ENCODE measurements at regions not wholly inside any gene's neighbourhood (a gene's known extent, or its start where the extent isn't known, plus 50 kb on each side); places are given as distances from the start of the nearest gene placed in this dataset.
"Not testable (repeated sequence)": the region's sequence is repeated elsewhere in the genome, so short reads cannot be mapped to it uniquely, and the experiment has no call there.

GRCh38 chr6:120273411-120273810, 923.9 kb upstream of the MAN1A1 start:
- Histone ChIP-seq H3K9ac (ENCODE audit: low read depth, low read length) (no peak overlapping the region), H3K4me3 (ENCODE audit: low read length) (no peak overlapping the region), H3K9me3 (ENCODE audit: insufficient read depth, low read depth, low read length) (no peaks in the 10 kb centered on the region), H3K4me1 (ENCODE audit: insufficient read depth, low read length) (no peaks in the 10 kb centered on the region), H3K27ac (ENCODE audit: low read length) (no peak overlapping the region), H3K27me3 (ENCODE audit: insufficient read depth, low read length) (no peaks in the 10 kb centered on the region), H3K36me3 (ENCODE audit: insufficient read depth, low read depth, low read length) (no peaks in the 10 kb centered on the region)

- H3K4me1 ChIP-seq (ENCODE audit: insufficient read depth, low read length) = no peaks in the 10 kb centered on the region
- H3K27ac ChIP-seq (ENCODE audit: low read length) = no peak overlapping the region
- no peak overlapping the region for H3K9ac ChIP-seq (ENCODE audit: low read depth, low read length)
- H3K4me3 ChIP-seq (ENCODE audit: low read length) = no peak overlapping the region
- H3K9me3 ChIP-seq (ENCODE audit: insufficient read depth, low read depth, low read length) = no peaks in the 10 kb centered on the region
- no peaks in the 10 kb centered on the region for H3K27me3 ChIP-seq (ENCODE audit: insufficient read depth, low read length)
- no peaks in the 10 kb centered on the region for H3K36me3 ChIP-seq (ENCODE audit: insufficient read depth, low read depth, low read length)
These were observed 922.5 kb upstream of the MAN1A1 start for GRCh38 chr6:120272038-120272437.

GRCh38 chr6:120268256-120268655, 918.7 kb upstream of the MAN1A1 start:
- not testable (repeated sequence) for H3K9me3 ChIP-seq (ENCODE audit: insufficient read depth, low read depth, low read length); H3K9ac ChIP-seq (ENCODE audit: low read depth, low read length); H3K27ac ChIP-seq (ENCODE audit: low read length); H3K36me3 ChIP-seq (ENCODE audit: insufficient read depth, low read depth, low read length); H3K4me1 ChIP-seq (ENCODE audit: insufficient read depth, low read length); H3K4me3 ChIP-seq (ENCODE audit: low read length); H3K27me3 ChIP-seq (ENCODE audit: insufficient read depth, low read length)

- H3K4me3 ChIP-seq (ENCODE audit: low read length) = no peak overlapping the region
- H3K36me3 ChIP-seq (ENCODE audit: insufficient read depth, low read depth, low read length) = no peaks in the 10 kb centered on the region
- no peak overlapping the region for H3K27ac ChIP-seq (ENCODE audit: low read length)
- no peaks in the 10 kb centered on the region for H3K27me3 ChIP-seq (ENCODE audit: insufficient read depth, low read length)
- H3K4me1 ChIP-seq (ENCODE audit: insufficient read depth, low read length) = no peaks in the 10 kb centered on the region
- H3K9me3 ChIP-seq (ENCODE audit: insufficient read depth, low read depth, low read length) = no peaks in the 10 kb centered on the region
- no peak overlapping the region for H3K9ac ChIP-seq (ENCODE audit: low read depth, low read length)
These were observed 912.8 kb upstream of the MAN1A1 start for GRCh38 chr6:120262354-120262753.

GRCh38 chr6:120260636-120261035, 911.1 kb upstream of the MAN1A1 start:
- Histone ChIP-seq H3K27ac (ENCODE audit: low read length) (no peak overlapping the region), H3K9ac (ENCODE audit: low read depth, low read length) (no peak overlapping the region), H3K36me3 (ENCODE audit: insufficient read depth, low read depth, low read length) (no peaks in the 10 kb centered on the region), H3K4me3 (ENCODE audit: low read length) (no peak overlapping the region), H3K4me1 (ENCODE audit: insufficient read depth, low read length) (no peaks in the 10 kb centered on the region), H3K27me3 (ENCODE audit: insufficient read depth, low read length) (no peaks in the 10 kb centered on the region), H3K9me3 (ENCODE audit: insufficient read depth, low read depth, low read length) (no peaks in the 10 kb centered on the region)

GRCh38 chr6:120254651-120255050, 905.1 kb upstream of the MAN1A1 start:
- no peak overlapping the region for H3K9ac ChIP-seq (ENCODE audit: low read depth, low read length)

GRCh38 chr6:120248451-120248850, 898.9 kb upstream of the MAN1A1 start:
- H3K4me3 ChIP-seq (ENCODE audit: low read length) = no peak overlapping the region
- H3K9me3 ChIP-seq (ENCODE audit: insufficient read depth, low read depth, low read length) = no peaks in the 10 kb centered on the region
- H3K27me3 ChIP-seq (ENCODE audit: insufficient read depth, low read length) = no peaks in the 10 kb centered on the region
- no peaks in the 10 kb centered on the region for H3K36me3 ChIP-seq (ENCODE audit: insufficient read depth, low read depth, low read length)
- H3K4me1 ChIP-seq (ENCODE audit: insufficient read depth, low read length) = no peaks in the 10 kb centered on the region
- H3K27ac ChIP-seq (ENCODE audit: low read length) = no peak overlapping the region
- no peak overlapping the region for H3K9ac ChIP-seq (ENCODE audit: low read depth, low read length)

More at GRCh38 chr6:120254651-120255050, 905.1 kb upstream of the MAN1A1 start:
- H3K9me3 ChIP-seq (ENCODE audit: insufficient read depth, low read depth, low read length) = no peaks in the 10 kb centered on the region
- H3K4me1 ChIP-seq (ENCODE audit: insufficient read depth, low read length) = no peaks in the 10 kb centered on the region
- no peak overlapping the region for H3K4me3 ChIP-seq (ENCODE audit: low read length)
- H3K27ac ChIP-seq (ENCODE audit: low read length) = no peak overlapping the region
- H3K27me3 ChIP-seq (ENCODE audit: insufficient read depth, low read length) = no peaks in the 10 kb centered on the region
- H3K36me3 ChIP-seq (ENCODE audit: insufficient read depth, low read depth, low read length) = no peaks in the 10 kb centered on the region

- H3K27ac ChIP-seq (ENCODE audit: low read length) = no peak overlapping the region
- H3K36me3 ChIP-seq (ENCODE audit: insufficient read depth, low read depth, low read length) = no peaks in the 10 kb centered on the region
- no peaks in the 10 kb centered on the region for H3K27me3 ChIP-seq (ENCODE audit: insufficient read depth, low read length)
- no peak overlapping the region for H3K9ac ChIP-seq (ENCODE audit: low read depth, low read length)
- no peaks in the 10 kb centered on the region for H3K9me3 ChIP-seq (ENCODE audit: insufficient read depth, low read depth, low read length)
- H3K4me1 ChIP-seq (ENCODE audit: insufficient read depth, low read length) = no peaks in the 10 kb centered on the region
- no peak overlapping the region for H3K4me3 ChIP-seq (ENCODE audit: low read length)
These were observed 887.7 kb upstream of the MAN1A1 start for GRCh38 chr6:120237221-120237620.

GRCh38 chr6:120230008-120230407, 880.4 kb upstream of the MAN1A1 start:
- Histone ChIP-seq H3K9ac (ENCODE audit: low read depth, low read length) (no peak overlapping the region), H3K9me3 (ENCODE audit: insufficient read depth, low read depth, low read length) (no peaks in the 10 kb centered on the region), H3K27ac (ENCODE audit: low read length) (no peak overlapping the region), H3K4me1 (ENCODE audit: insufficient read depth, low read length) (no peaks in the 10 kb centered on the region), H3K36me3 (ENCODE audit: insufficient read depth, low read depth, low read length) (no peaks in the 10 kb centered on the region), H3K4me3 (ENCODE audit: low read length) (no peak overlapping the region), H3K27me3 (ENCODE audit: insufficient read depth, low read length) (no peaks in the 10 kb centered on the region)

- Histone ChIP-seq H3K9ac (ENCODE audit: low read depth, low read length) (no peak overlapping the region), H3K4me3 (ENCODE audit: low read length) (no peak overlapping the region), H3K4me1 (ENCODE audit: insufficient read depth, low read length) (no peaks in the 10 kb centered on the region), H3K27me3 (ENCODE audit: insufficient read depth, low read length) (no peaks in the 10 kb centered on the region), H3K9me3 (ENCODE audit: insufficient read depth, low read depth, low read length) (no peaks in the 10 kb centered on the region), H3K27ac (ENCODE audit: low read length) (no peak overlapping the region), H3K36me3 (ENCODE audit: insufficient read depth, low read depth, low read length) (no peaks in the 10 kb centered on the region)
These were observed 878.7 kb upstream of the MAN1A1 start for GRCh38 chr6:120228297-120228696.

- H3K36me3 ChIP-seq (ENCODE audit: insufficient read depth, low read depth, low read length) = no peaks in the 10 kb centered on the region
- no peaks in the 10 kb centered on the region for H3K27me3 ChIP-seq (ENCODE audit: insufficient read depth, low read length)
These were observed 869.8 kb upstream of the MAN1A1 start for GRCh38 chr6:120219339-120219738.

GRCh38 chr6:120214088-120214499, 864.5 kb upstream of the MAN1A1 start:
- H3K36me3 ChIP-seq (ENCODE audit: insufficient read depth, low read depth, low read length) = no peaks in the 10 kb centered on the region
- no peaks in the 10 kb centered on the region for H3K9me3 ChIP-seq (ENCODE audit: insufficient read depth, low read depth, low read length)
- no peak overlapping the region for H3K4me3 ChIP-seq (ENCODE audit: low read length)
- no peak overlapping the region for H3K27ac ChIP-seq (ENCODE audit: low read length)
- H3K9ac ChIP-seq (ENCODE audit: low read depth, low read length) = no peak overlapping the region
- no peaks in the 10 kb centered on the region for H3K27me3 ChIP-seq (ENCODE audit: insufficient read depth, low read length)
- H3K4me1 ChIP-seq (ENCODE audit: insufficient read depth, low read length) = no peaks in the 10 kb centered on the region

More at GRCh38 chr6:120219339-120219738, 869.8 kb upstream of the MAN1A1 start:
- Histone ChIP-seq H3K4me1 (ENCODE audit: insufficient read depth, low read length) (no peaks in the 10 kb centered on the region), H3K4me3 (ENCODE audit: low read length) (no peak overlapping the region), H3K27ac (ENCODE audit: low read length) (no peak overlapping the region), H3K9ac (ENCODE audit: low read depth, low read length) (no peak overlapping the region), H3K9me3 (ENCODE audit: insufficient read depth, low read depth, low read length) (no peaks in the 10 kb centered on the region)
